Vagina (tissue), 2 donors: ENCODE measurements at regions not wholly inside any gene's neighbourhood (a gene's known extent, or its start where the extent isn't known, plus 50 kb on each side); places are given as distances from the start of the nearest gene placed in this dataset.

Experiments
- DNase-seq, 2 donors: peaks; one replicate each; pipeline ENCODE4 v3.0.0-alpha.2; 2017; ENCODE audit errors: extremely low spot score in 2 of 2
- H3K27ac ChIP-seq: fragments of 200-600 bp; sonication (generic); one replicate; pipeline ENCODE4 v1.5.1; 2019
- H3K27me3 ChIP-seq: fragments of 200-600 bp; sonication (generic); one replicate; pipeline ENCODE4 v1.5.1; 2019
- H3K36me3 ChIP-seq, 2 donors: fragments of 200-600 bp; sonication (generic); one replicate each; pipeline ENCODE4 v1.5.1; 2017 to 2019
- H3K4me1 ChIP-seq: fragments of 200-600 bp; sonication (generic); one replicate; pipeline ENCODE4 v1.5.1; 2019
- H3K4me3 ChIP-seq, 2 donors: fragments of 200-600 bp; sonication (generic); 1 replicate in 1 of 2; 2 replicates in 1 of 2; pipeline ENCODE4 v1.5.1; 2016 to 2019
- H3K9me3 ChIP-seq: fragments of 200-600 bp; sonication (generic); one replicate; pipeline ENCODE4 v1.5.1; 2019
- CTCF ChIP-seq, 3 experiments: fragments of 450-650 bp in 2 of 3; fragments of 200-600 bp in 1 of 3; sonication (generic) in 1 of 3; IDR thresholded peaks; one replicate each; pipeline ENCODE4 v1.5.1; 2017 to 2019; ENCODE audit warnings: antibody characterized with exemption in 3 of 3, mild to moderate bottlenecking in 2 of 3, moderate library complexity in 2 of 3
- POLR2A ChIP-seq, 2 donors: fragments of 450-650 bp; IDR thresholded peaks; one replicate each; pipeline ENCODE4 v1.6.1; 2017; ENCODE audit warnings: antibody characterized with exemption in 2 of 2, mild to moderate bottlenecking in 2 of 2, moderate library complexity in 2 of 2
- POLR2AphosphoS5 ChIP-seq, 2 donors: sonication (generic); formaldehyde crosslinking; IDR thresholded peaks; one replicate each; pipeline ENCODE4 v1.9.0; 2017; ENCODE audit warnings: antibody characterized with exemption in 2 of 2, mild to moderate bottlenecking in 2 of 2, low read depth in 1 of 2; ENCODE audit not compliant: insufficient read depth in 1 of 2
- intact Hi-C: fragments of 100-400 bp; cut with DNase I; formaldehyde crosslinking; loops from one replicate; pipeline ENCODE4 v1.15.1; 2023

GRCh38 chr7:41107330-41107937 lies 595.5 kb downstream of the INHBA start:
- TF ChIP-seq CTCF (IDR thresholded peaks at IDR 0.05) (no peak), POLR2A (IDR thresholded peaks at IDR 0.05) (no peak), POLR2AphosphoS5 (IDR thresholded peaks at IDR 0.05; ENCODE audit: insufficient read depth in 1 of 2, low read depth in 1 of 2) (no peak)
- no peak for DNase-seq
- intact Hi-C loops, result no loop called here
- peaks cover 9% of the 10 kb centered on the region for H3K4me1 ChIP-seq
- no peaks in the 10 kb centered on the region for H3K27me3 ChIP-seq
- H3K36me3 ChIP-seq, result no peaks in the 10 kb centered on the region
- no peak overlapping the region for H3K27ac ChIP-seq
- no peak overlapping the region for H3K4me3 ChIP-seq
- no peaks in the 10 kb centered on the region for H3K9me3 ChIP-seq

GRCh38 chr7:41104631-41105030 lies 598.3 kb downstream of the INHBA start:
- Histone ChIP-seq H3K9me3 (no peaks in the 10 kb centered on the region), H3K27me3 (no peaks in the 10 kb centered on the region), H3K4me3 (no peak overlapping the region), H3K4me1 (peaks cover 9% of the 10 kb centered on the region), H3K27ac (no peak overlapping the region), H3K36me3 (no peaks in the 10 kb centered on the region)
- no peak for DNase-seq
- TF ChIP-seq POLR2AphosphoS5 (IDR thresholded peaks at IDR 0.05; ENCODE audit: insufficient read depth in 1 of 2, low read depth in 1 of 2) (no peak), POLR2A (IDR thresholded peaks at IDR 0.05) (no peak), CTCF (IDR thresholded peaks at IDR 0.05) (no peak)
- intact Hi-C loops, result no loop called here

DNA sequence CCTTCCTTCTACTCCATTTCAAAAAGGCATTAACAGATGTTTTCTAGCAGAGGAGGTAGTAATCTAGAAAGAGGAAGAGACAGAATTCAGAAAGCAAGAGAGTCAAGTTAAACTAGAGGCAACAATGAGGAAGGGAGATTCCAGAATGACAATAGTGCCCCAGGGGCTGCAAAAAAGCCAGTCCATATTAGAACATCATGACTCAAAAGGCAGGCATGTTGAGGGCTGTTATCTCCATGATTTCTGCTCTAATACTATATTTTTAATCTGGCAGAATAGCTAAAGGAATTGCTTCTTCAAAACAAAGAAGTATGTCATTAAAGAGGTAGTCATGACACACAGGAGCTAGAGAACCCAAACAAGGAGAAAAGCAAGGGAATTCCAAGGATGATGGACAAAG lies 599.6 kb downstream of the INHBA start:
- no peak for DNase-seq
- H3K27me3 ChIP-seq, result no peaks in the 10 kb centered on the region
- no peaks in the 10 kb centered on the region for H3K9me3 ChIP-seq
- peaks cover 6% of the 10 kb centered on the region for H3K4me1 ChIP-seq
- TF ChIP-seq POLR2AphosphoS5 (IDR thresholded peaks at IDR 0.05; ENCODE audit: insufficient read depth in 1 of 2, low read depth in 1 of 2) (no peak), POLR2A (IDR thresholded peaks at IDR 0.05) (no peak), CTCF (IDR thresholded peaks at IDR 0.05) (no peak)
- H3K27ac ChIP-seq, result no peak overlapping the region
- H3K36me3 ChIP-seq, result no peaks in the 10 kb centered on the region
- no peak overlapping the region for H3K4me3 ChIP-seq
- intact Hi-C loops, result no loop called here

- Histone ChIP-seq H3K4me1 (no peaks in the 10 kb centered on the region), H3K27ac (no peak overlapping the region), H3K27me3 (no peaks in the 10 kb centered on the region), H3K9me3 (no peaks in the 10 kb centered on the region), H3K36me3 (no peaks in the 10 kb centered on the region), H3K4me3 (no peak overlapping the region)
- intact Hi-C loops, result no loop called here
- TF ChIP-seq POLR2AphosphoS5 (IDR thresholded peaks at IDR 0.05; ENCODE audit: insufficient read depth in 1 of 2, low read depth in 1 of 2) (no peak), CTCF (IDR thresholded peaks at IDR 0.05) (no peak), POLR2A (IDR thresholded peaks at IDR 0.05) (no peak)
- no peak for DNase-seq
Measured at GRCh38 chr7:41098846-41099245, 604.0 kb downstream of the INHBA start.

GRCh38 chr7:41098402-41098801 lies 604.5 kb downstream of the INHBA start:
- DNase-seq, result no peak
- no peak overlapping the region for H3K27ac ChIP-seq
- H3K4me3 ChIP-seq, result no peak overlapping the region
- no peak for TF ChIP-seq POLR2A (IDR thresholded peaks at IDR 0.05)
- no peak for TF ChIP-seq CTCF (IDR thresholded peaks at IDR 0.05)
- no peak for TF ChIP-seq POLR2AphosphoS5 (IDR thresholded peaks at IDR 0.05; ENCODE audit: insufficient read depth in 1 of 2, low read depth in 1 of 2)
- no peaks in the 10 kb centered on the region for H3K36me3 ChIP-seq
- intact Hi-C loops, result no loop called here
- H3K27me3 ChIP-seq, result no peaks in the 10 kb centered on the region
- no peaks in the 10 kb centered on the region for H3K9me3 ChIP-seq
- H3K4me1 ChIP-seq, result no peaks in the 10 kb centered on the region
